ENCODE measurements at regions not wholly inside any gene's neighbourhood (a gene's known extent, or its start where the extent isn't known, plus 50 kb on each side); places are given as distances from the start of the nearest gene placed in this dataset.
"Not testable (repeated sequence)": the region's sequence is repeated elsewhere in the genome, so short reads cannot be mapped to it uniquely, and the experiment has no call there.

- no peak for DNase-seq
Observed at GRCh38 chr5:56656846-56657726, 158.3 kb upstream of the MAP3K1 start.

DNA sequence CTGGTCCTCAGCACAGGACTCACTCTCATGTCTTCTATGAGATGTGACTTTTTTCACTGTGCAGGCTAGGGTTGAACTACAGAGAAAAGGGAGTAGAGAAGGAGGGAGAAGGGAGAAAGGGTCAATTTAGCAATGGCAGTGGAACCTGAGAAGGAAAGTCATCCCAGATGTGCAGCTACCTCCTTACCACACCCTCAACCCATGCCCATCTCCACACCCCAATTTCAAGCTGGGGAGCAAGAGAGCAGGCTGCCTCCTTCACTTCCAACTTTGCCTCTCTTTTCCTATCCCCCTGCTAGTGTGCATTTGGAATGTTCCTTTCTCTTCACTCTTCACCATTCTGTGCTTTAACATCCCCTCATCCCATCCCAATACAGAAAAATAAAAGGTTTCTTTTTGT is 163.5 kb upstream of the MAP3K1 start:
- DNase-seq: no peak

DNA sequence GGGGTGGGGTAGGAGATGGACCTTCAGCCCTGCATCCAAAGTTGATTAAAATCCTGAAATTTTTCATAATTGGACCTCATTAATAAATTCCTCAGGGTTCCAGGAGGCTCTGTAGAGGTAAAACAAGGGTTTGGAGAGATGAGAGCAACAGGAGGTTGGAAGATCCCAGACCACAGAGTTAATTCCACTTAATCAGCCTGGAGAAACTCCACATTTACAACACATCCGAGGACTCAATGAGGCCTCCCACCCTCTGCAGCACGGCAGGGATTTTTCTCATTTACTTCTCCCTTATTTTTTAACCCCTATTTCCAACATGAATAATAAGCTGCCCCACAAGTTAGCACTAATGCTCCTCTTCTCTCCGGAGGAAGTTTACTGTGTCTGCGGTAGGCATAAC is 165.0 kb upstream of the MAP3K1 start:
- no peak for DNase-seq

DNA sequence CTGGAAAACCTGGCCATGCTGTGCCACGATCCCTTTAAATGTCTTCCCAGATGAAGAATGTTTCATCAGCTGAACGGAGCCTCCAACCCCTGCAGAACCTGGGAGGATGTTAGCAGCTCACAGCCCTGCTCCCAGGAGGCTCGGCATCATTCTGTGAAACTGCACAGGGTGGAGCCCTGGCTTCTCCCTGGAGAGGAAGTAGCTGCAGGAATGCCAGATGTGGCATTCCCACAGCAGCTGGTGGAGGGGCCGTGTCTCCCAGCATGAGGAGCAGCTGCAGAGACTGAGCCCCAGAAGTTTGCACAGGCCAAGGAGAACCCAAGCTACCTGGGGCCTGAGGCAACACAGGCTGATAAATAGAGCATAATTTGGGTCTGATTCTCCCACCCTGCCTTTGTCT is 165.8 kb upstream of the MAP3K1 start:
- no peak for DNase-seq

GRCh38 chr5:56648460-56649034 is 166.8 kb upstream of the MAP3K1 start:
- no peak for DNase-seq

GRCh38 chr5:56647099-56647850 is 168.1 kb upstream of the MAP3K1 start:
- DNase-seq: no peak

DNA sequence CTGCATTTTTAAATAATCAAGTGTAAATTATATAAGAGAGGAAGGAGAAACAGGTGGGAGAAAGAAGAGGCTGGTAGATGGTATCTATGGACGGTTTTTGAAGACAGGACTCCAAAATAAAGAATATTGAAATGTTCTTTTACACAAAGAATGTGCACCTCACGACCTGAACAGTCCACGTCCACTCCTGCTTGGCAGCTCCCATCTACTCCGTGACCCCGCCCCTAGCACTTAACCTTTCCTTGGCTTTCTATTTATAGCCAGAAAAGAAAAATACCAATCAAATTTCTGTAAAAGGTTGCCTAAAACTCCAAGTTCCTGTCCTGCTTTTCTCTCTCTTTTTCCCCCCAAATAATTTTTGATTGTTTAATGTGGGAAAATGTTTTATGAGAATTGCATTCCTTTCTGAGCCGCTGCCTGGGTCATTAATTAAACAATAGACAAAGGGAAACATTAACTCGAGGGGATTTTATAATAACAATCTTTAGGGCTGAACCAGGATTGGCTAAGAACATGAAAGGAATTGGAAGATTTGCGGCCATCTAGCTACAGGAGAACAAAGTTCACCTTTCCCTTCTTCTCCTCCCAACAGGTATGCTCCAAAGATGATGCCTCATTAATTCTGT is 173.6 kb upstream of the MAP3K1 start:
- DNase-seq: no peak

GRCh38 chr5:56640763-56641406 is 174.5 kb upstream of the MAP3K1 start:
- no peak for DNase-seq

DNA sequence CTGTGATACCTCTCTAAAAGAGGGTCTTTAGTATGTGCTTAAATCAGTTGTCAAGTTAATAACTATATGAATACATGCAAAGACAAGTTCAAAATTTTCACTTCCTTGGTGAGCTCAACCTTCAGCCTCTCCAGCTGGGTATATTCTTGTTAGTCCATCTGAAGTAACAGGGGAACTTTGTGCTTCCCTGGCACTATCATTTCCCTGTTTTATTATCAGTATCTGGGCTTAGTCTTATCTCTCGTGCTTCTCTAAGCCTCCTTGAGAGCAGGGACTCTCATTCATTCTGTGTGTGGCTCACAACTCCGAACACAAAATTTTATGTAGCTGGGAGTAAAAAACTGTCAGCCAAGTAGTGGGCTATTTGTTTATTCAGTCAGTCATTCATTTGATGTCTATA is 175.9 kb upstream of the MAP3K1 start:
- DNase-seq: no peak

- peak; percentile 8 for DNase-seq
Observed at GRCh38 chr5:56638768-56639238, 176.5 kb upstream of the MAP3K1 start.

GRCh38 chr5:56638061-56638621 is 177.2 kb upstream of the MAP3K1 start:
- peak; percentile 85 for DNase-seq

- no peak for DNase-seq
Observed at GRCh38 chr5:56637321-56637920, 177.9 kb upstream of the MAP3K1 start.

- no peak for DNase-seq
Observed at GRCh38 chr5:56633950-56634349, 181.4 kb upstream of the MAP3K1 start.

DNA sequence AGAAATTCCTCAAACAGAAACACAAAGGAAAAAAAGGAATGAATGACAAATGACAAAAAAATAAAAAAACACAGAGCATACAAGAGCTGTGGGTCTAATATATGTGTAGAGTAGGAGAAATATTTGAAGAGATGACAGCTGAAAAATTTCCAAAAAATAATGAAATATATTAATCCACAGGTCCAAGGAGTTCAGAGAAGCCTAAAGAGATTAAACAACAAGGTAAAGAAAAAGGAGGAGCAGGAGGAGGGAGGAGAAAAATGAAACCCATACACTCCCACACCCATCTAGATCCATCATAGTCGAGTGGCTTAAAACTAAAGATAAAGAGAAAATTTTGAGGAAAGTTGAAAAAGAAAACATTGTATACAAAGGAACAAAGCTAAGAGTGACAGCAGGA is 182.4 kb upstream of the MAP3K1 start:
- no peak for DNase-seq

DNA sequence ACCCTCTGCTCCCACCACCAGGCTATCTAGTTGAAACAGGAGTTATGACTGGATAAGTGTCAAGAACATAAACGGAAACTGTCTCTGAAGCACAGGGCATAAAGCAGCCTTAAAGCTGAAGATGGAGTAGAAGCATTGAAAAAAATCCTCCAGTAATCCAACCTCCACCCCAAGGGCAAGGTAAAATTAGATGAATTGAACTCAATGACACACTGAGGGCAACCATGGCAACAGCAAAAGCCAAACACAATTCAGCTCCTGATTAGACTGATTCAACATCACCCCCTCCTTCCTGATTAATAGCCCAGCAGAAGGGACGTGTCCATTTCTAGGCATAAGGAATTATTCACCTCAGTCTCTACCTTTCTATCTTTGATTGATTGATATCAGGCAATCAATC is 183.2 kb upstream of the MAP3K1 start:
- peak; percentile 21 for DNase-seq

GRCh38 chr5:56631719-56632118 is 183.6 kb upstream of the MAP3K1 start:
- DNase-seq: peak; percentile 51

- DNase-seq: not testable (repeated sequence)
Observed at GRCh38 chr5:56628616-56629015, 186.7 kb upstream of the MAP3K1 start.

- no peak for DNase-seq
Observed at GRCh38 chr5:56625541-56625940, 189.8 kb upstream of the MAP3K1 start.

DNA sequence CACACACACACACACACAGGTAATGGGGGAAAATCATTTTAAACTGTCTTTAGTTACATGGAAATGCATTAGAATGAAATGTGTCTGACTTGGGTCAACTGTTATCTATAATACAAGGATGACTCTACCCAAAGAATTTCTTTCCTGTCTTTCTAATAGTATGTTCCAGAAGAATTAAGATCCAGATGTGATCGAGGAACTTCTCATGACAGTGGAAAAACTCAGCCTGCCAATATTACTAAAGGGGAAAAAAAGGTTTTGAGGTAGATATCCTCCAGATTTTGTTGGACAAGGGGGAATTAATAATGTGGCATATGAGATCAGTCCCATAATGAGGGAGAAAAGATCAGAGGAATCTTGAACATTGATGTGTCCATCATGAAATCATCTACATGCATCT is 190.6 kb upstream of the MAP3K1 start:
- no peak for DNase-seq

DNA sequence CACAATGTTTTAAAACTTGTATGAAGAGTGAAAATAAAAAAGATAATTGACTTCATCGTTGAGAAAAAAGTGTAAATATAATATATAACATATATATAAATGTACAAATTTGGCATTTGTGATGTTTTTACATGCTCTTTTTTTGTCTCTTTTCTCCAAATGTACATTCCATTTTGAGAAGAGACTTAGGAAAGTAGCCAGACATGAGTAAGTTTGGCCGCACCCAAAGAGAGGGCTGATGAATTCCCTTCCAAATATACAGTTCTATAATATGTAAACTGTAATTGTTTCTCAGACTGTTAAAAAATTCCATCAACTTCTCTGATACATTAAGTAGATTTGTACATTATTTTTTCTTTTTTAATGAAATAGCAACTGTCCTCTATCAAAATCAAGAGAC is 193.2 kb upstream of the MAP3K1 start:
- no peak for DNase-seq

DNA sequence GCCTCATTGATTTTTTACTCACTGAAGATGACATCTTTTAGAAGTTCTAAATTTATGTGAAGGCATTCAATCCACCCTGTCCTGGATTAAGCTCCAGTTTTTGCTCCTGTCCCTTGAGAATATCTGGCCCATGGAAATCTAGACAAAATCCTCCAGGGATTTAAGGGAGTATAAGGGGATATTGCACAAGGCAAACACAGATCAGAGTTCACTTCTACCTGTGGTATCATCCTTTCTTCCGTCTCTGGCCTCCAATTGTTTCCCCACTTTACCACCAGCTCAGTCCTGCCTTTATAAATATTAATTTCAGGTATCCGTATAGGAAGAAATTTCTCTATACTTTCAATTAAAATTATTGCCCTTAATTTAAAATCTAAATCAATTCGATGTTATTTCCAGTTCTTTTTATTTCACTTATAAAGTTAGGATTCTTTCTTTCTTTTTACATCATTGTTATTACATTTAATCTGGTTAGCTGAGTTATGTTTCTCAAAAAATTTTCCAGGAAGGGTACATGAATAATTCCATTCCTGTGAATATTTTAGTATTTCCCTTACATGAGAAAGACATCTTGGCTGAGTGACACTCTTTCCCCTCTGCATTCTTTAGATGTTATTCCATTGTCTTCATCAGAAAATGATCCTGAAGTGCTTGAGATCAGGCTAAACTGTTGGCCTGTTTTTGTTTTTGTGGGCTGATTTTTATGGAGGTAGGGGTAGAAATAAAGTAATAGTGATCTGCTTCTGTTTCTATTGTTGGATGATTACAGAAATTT is 194.3 kb upstream of the MAP3K1 start:
- DNase-seq: no peak

Measured in NCI-H345 (cell line).